ENCODE measurements at regions not wholly inside any gene's neighbourhood (a gene's known extent, or its start where the extent isn't known, plus 50 kb on each side); places are given as distances from the start of the nearest gene placed in this dataset.
"Not testable (repeated sequence)": the region's sequence is repeated elsewhere in the genome, so short reads cannot be mapped to it uniquely, and the experiment has no call there.

GRCh38 chr9:84054341-84055010, 73.9 kb downstream of the RMI1 start:
- no peak for DNase-seq

- DNase-seq = no peak
These were observed 77.1 kb downstream of the RMI1 start for GRCh38 chr9:84057662-84058061.

GRCh38 chr9:84059936-84060335, 79.3 kb downstream of the RMI1 start:
- DNase-seq = no peak

GRCh38 chr9:84061613-84062193, 81.1 kb downstream of the RMI1 start:
- DNase-seq = no peak

GRCh38 chr9:84062538-84062937, 81.9 kb downstream of the RMI1 start:
- no peak for DNase-seq

- no peak for DNase-seq
These were observed 87.2 kb downstream of the RMI1 start for GRCh38 chr9:84067821-84068220.

- no peak for DNase-seq
These were observed 88.3 kb downstream of the RMI1 start for GRCh38 chr9:84068872-84069271.

GRCh38 chr9:84070590-84070989, 90.0 kb downstream of the RMI1 start:
- no peak for DNase-seq

GRCh38 chr9:84072621-84073180, 92.1 kb downstream of the RMI1 start:
- DNase-seq = no peak

GRCh38 chr9:84075004-84075403, 94.4 kb downstream of the RMI1 start:
- no peak for DNase-seq

- no peak for DNase-seq
These were observed 95.8 kb downstream of the RMI1 start for GRCh38 chr9:84076384-84076783.

- not testable (repeated sequence) for DNase-seq
These were observed 97.2 kb downstream of the RMI1 start for GRCh38 chr9:84077816-84078215.

GRCh38 chr9:84079994-84080393, 99.4 kb downstream of the RMI1 start:
- no peak for DNase-seq

- no peak for DNase-seq
These were observed 121.5 kb downstream of the RMI1 start for GRCh38 chr9:84101964-84102632.

GRCh38 chr9:84103651-84104377, 123.2 kb downstream of the RMI1 start:
- DNase-seq = no peak

- no peak for DNase-seq
These were observed 126.5 kb downstream of the RMI1 start for GRCh38 chr9:84107081-84107480.

GRCh38 chr9:84107995-84108394, 127.4 kb downstream of the RMI1 start:
- no peak for DNase-seq

- no peak for DNase-seq
These were observed 131.1 kb downstream of the RMI1 start for GRCh38 chr9:84111726-84112125.

- no peak for DNase-seq
These were observed 141.5 kb downstream of the RMI1 start for GRCh38 chr9:84121991-84122523.

- no peak for DNase-seq
These were observed 142.0 kb downstream of the RMI1 start for GRCh38 chr9:84122572-84122971.

GRCh38 chr9:84123648-84124406, 143.2 kb downstream of the RMI1 start:
- no peak for DNase-seq

GRCh38 chr9:84125046-84125445, 144.4 kb downstream of the RMI1 start:
- DNase-seq = no peak
